GM21529 (cell line): ENCODE measurements at regions not wholly inside any gene's neighbourhood (a gene's known extent, or its start where the extent isn't known, plus 50 kb on each side); places are given as distances from the start of the nearest gene placed in this dataset.
"Not testable (repeated sequence)": the region's sequence is repeated elsewhere in the genome, so short reads cannot be mapped to it uniquely, and the experiment has no call there.

Source experiments
- ATAC-seq: cut with Tn5 transposase; IDR thresholded peaks from one replicate; pipeline ENCODE4 v1.9.1; 2021; ENCODE audit not compliant: unreplicated experiment

DNA sequence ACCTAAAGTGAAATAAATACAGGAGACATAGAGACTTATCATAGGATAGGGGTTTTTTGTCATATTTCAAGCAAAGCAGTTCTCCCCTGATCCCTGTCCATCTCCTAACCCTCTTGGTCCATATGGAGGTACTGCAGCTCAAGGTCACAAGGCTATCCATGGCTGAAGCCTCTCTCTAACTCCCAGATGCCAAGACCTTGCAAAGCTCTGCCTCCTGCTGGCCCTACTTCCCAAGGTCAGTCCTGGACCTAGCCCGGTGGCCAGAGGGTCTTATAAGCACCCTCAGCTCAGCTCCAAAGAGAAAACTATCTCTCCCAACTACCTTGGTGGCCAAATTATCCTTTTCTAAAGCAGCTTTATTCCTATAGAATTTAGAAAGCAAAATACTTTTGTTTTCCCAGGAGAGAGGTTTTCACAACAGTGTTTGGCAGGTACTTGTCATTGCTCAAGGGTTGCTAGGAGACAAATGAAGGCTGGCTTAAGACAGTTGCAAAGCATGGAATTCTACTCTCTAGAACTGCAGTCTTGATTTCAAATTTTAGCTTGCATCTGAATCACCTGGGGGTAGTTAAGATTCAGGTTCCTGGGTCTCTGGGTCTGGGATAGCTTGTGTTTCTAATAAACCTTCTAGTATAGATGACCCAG is 121.5 kb downstream of the XCL2 start:
- ATAC-seq, result no peak

DNA sequence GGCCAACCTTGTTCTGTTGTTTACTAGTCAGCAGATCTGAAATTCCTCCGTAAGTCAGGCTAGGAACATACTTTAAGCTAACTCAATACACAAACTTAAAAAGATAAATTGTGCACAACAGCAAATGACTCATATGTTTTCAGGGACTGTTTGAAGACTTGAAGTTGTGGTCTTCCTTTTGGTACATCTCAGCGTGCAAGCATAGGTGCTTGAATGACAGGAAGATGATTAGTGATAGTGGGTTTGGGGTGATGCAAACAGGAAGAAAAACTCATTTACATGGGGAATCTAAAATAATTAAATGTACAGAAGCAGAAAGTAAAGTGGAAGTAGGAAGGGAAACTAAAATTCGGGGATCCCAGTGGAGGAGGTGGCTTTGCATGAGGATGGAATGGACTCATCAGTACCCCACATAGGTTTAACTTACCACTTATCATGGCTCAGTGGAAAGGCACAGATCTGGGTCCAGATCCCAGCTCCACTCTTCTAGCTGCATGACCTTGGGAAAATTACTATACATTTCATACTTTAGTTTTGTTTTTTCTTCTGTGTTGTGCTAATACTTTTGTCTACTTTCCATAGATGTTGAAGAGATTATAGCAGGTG is 122.3 kb downstream of the XCL2 start:
- ATAC-seq, result no peak

DNA sequence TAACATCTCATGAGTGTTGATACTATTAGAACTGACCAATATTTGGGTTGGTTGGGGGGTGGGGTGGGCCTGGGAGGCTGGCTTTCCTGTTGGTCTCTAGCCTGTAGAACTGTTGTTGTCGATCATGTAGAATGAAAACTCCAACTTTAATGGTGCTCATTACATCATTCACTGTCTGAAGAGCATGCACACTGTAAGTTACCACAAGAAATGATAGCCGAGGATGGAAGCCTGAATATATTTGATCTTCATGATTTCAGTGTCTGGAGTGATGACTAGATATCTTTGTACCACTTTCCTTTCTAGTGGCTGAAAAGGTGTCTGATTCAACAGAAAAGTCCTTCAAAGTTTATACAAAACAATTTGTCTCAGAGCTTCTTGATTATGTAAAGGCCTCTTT is 123.6 kb downstream of the XCL2 start:
- ATAC-seq, result no peak

DNA sequence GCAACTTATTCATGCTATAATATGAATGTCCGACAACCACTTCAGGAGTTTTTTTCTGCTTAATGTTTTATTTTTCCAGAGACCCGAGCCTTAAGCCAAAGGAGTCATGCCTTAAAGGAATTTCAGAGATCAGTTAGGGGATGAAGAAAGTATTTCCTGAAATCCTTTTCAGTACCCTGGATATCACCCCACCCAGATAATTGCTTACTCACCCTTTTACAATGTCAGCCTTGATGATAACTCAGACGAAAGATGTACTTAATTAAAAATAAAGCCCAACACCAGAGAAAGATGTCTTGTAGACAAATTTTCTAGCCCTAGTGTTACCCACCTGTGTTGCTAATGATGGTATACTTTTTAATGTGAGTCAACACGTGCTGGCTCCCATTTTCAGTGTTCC is 124.1 kb downstream of the XCL2 start:
- ATAC-seq, result no peak

DNA sequence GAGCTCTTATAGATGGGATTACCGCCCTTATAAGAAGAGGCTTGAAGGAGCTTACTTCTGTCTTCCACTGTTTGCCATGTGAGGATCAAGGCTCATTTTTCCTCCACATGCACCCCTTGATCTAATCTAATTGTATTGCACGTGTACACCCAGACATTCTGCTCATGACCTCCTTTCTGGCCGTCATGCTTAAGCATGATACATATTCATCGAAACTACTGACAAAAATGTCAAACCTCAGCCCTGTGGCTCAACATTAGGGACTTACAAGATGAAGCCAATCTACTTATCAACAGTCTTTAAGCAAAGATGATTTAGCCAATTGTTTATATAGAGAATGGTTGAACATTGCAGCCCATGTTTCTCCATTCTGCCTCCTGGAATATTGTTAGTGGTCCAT is 127.6 kb downstream of the XCL2 start:
- ATAC-seq, result no peak

- no peak for ATAC-seq
These were observed 128.9 kb downstream of the XCL2 start for GRCh38 chr1:168414914-168415313.

DNA sequence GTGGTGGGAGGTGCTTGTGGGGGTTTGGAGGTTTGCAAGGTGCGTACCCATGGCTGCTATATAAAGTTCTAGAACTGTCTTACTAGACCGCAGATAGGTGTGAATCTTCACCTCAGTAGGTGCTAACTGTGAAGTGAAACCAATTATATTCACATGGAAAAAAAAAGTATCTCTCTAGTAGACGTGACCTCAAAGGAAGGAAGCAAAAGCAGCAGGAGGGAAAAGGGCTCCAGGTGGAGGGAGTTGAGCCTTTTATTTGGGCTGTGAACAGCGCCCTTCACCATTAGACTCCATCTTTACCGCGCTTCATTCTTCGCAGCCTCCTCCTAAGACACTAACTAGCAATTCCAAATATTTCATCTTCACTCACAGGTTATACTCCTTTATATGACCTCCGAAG is 129.8 kb downstream of the TBX19 start:
- no peak for ATAC-seq

DNA sequence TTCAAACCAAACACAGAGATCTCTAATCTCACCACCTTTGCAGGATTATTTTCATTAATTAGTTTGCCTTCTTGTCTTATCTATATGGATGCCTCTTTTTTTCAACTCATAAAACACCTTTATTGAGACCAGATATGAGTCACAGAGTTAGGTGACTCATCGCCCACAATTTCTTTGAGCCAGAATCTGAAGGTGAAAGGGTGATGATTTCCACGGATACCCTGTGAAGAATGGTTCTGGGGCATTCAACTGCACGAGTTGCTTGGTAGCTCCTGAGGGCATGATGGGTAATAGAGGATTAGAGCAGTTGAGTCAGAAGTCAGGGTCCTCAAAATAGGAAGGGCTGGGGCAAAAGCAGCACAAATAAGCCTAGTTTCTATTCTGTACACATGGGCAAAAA is 128.2 kb downstream of the TBX19 start:
- peak; percentile 72 for ATAC-seq

- ATAC-seq, result no peak
These were observed 127.8 kb downstream of the TBX19 start for GRCh38 chr1:168408539-168408865.

- ATAC-seq, result no peak
These were observed 127.3 kb downstream of the TBX19 start for GRCh38 chr1:168407832-168408538.

DNA sequence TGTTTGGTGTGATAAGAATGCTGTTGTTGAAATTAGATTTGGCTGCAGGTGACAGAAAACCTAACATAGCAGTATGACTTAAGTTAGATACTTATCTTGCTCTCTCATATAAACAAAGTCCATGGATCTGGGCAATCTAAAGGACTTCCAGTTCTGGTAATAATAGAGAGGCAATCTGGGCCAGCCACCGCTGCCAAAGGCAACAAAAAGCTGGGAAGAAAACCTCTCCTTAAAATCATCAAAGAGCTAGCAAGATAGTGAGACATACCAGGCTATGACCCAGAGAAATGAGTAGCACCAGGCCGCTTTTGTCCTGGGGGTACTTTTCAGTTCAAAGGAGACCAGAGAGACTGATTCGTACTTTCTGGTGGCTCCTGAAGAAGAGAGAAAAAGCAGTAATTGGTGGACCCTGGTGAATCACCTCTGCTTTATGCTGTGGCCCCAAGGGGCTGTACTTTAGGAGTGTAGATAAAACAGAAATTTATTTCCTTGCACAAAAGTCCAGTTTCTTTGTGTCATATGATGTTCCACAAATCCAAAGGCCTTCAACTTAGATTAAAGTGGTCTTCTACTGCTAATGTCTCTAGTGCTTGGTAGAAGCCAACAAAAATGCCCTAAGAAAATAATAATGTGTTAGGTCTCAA is 125.4 kb downstream of the TBX19 start:
- no peak for ATAC-seq

- no peak for ATAC-seq
These were observed 122.5 kb downstream of the TBX19 start for GRCh38 chr1:168403140-168403539.

DNA sequence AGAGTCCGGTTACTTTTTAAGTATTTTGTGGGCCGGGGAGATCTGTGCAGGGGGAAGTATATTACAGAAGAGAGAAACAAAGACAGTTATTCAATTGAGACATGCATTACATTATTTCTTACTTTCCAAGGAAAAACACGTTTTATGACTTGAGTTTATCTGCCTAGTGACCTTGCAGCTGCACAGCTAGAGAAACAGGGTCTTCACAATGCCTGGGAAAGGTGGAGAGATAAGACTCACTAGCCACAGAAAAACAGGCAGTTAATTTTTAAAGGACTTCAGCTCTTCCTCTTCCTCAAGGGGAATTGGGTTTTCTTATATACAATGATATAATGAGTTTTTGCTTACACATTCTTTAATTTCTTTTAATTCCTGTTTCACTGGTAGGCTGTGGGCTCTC is 121.8 kb downstream of the TBX19 start:
- ATAC-seq, result not testable (repeated sequence)

DNA sequence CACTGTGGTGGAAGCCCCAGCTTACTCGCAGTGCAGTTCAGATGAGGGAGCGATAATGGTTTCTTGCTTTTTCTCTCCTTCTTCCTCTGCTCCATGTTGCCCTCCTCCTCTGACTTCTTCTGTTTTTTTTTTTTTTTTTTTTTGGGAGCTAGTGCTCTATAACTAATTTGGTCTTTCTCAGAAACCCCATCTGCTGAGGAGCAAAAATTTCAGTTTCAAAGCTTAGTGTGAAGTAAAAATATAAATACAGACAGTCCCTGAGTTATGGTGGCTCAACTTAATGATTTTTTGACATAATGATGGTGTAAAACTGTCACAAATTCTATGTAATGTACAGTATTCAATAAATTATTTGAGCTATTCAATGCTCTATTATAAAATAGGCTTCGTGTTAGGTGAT is 120.7 kb downstream of the TBX19 start:
- ATAC-seq, result no peak

DNA sequence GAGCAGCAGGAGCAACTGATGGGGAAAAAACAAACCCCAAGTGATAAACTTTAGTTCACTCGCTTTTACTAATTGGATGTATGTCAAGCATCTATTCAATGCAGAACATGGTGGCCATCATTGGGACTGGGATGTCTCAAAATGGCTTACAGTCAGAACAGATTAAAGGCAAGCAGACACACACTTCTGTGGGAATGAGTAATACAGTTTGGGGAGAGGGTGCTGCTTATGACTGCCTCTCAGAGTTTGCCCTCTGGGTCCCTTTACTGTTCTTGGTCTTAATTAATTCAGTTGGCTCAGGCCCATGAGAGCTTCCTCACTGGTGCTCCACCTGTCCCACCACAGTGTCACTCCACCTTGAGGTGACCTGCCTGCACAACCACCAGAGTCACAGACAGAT is 119.5 kb downstream of the TBX19 start:
- ATAC-seq, result no peak

- ATAC-seq, result no peak
These were observed 117.1 kb downstream of the TBX19 start for GRCh38 chr1:168397806-168398205.

DNA sequence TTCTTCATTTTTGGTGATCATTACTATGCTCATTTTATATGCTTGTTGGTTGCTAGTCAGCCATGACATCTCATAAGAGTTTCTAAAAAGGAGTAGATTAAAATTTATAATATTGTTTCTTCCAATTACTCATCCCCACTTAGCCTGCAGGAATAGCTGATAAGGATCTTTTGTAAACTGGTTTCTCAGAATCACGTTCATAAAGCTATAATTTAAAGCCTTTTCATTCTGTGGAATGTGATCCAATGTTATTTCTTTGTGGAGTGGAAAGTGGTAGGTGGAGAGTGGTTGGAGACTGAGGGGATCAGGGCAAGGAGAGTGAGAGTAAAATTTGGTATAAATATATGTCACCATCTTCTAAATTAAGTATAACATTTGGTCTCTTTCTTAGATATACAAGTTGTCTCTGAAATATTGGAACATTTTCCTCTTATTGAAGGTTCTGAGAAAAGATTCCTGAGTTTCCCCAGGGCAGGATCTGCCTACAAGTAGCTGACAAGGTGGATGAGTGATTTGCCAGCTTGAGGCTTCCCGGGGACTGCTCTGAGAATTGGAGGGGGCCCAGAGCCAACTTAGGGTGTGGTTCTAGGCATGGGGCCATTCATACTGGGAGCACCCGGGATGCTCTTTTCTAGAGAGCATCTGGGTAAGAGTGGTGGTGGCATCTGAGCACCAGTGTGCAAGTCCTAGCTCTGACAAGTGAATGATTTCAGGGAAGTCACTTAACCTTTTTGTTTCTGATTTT is 116.4 kb downstream of the TBX19 start:
- ATAC-seq, result no peak

GRCh38 chr1:168396508-168396907 is 115.8 kb downstream of the TBX19 start:
- ATAC-seq, result no peak

- ATAC-seq, result no peak
These were observed 114.2 kb downstream of the TBX19 start for GRCh38 chr1:168394858-168395257.

DNA sequence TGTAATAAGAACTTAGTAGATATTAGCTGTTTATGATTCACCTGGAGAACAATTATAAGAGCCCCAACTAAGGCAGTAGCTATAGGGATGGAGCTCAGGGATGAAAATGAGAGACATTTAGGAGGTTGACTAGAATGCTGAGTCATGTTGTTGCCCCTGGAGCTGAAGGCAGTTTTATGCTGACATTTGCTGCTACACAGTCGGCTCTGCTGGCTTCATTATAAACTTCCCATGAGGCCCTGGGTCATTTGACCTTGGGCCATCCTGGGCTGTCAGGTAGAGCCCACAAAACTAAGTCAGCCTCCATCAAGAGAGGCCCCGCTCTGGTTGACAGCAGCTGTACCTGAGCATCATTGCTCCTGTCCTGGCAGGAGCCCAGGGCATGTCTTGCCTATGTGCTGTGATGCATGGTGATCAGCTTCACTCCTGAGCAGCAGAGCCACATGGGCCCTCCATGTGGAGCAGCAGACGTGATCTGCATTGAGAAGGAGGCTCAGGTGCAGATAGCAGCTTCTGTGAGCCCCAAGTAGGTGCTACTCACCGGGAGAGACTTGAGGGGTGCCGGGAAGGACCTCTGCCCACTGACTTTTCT is 112.4 kb downstream of the TBX19 start:
- no peak for ATAC-seq
